Left hindlimb (tissue), 1 donor: ENCODE measurements at regions not wholly inside any gene's neighbourhood (a gene's known extent, or its start where the extent isn't known, plus 50 kb on each side); places are given as distances from the start of the nearest gene placed in this dataset.
"Not testable (repeated sequence)": the region's sequence is repeated elsewhere in the genome, so short reads cannot be mapped to it uniquely, and the experiment has no call there.

Source experiments
- DNase-seq: peaks from one replicate; pipeline ENCODE4 v3.0.0-alpha.2; 2018

- no peak for DNase-seq
Observed at GRCh38 chr13:40345654-40346372, 320.6 kb downstream of the FOXO1 start.

GRCh38 chr13:40346592-40346991 is 319.8 kb downstream of the FOXO1 start:
- DNase-seq: no peak

GRCh38 chr13:40348096-40348679 is 318.3 kb downstream of the FOXO1 start:
- DNase-seq: no peak

GRCh38 chr13:40350283-40350992 is 316.0 kb downstream of the FOXO1 start:
- DNase-seq: no peak

GRCh38 chr13:40351537-40352379 is 314.7 kb downstream of the FOXO1 start:
- no peak for DNase-seq

- peak; percentile 47 for DNase-seq
Observed at GRCh38 chr13:40352380-40352778, 314.1 kb downstream of the FOXO1 start.

GRCh38 chr13:40352802-40353562 is 313.5 kb downstream of the FOXO1 start:
- peak; percentile 69 for DNase-seq

GRCh38 chr13:40355126-40355724 is 311.2 kb downstream of the FOXO1 start:
- no peak for DNase-seq

- DNase-seq: no peak
Observed at GRCh38 chr13:40356011-40356410, 310.4 kb downstream of the FOXO1 start.

GRCh38 chr13:40356458-40356857 is 310.0 kb downstream of the FOXO1 start:
- not testable (repeated sequence) for DNase-seq

GRCh38 chr13:40362502-40362901 is 303.9 kb downstream of the FOXO1 start:
- DNase-seq: no peak

GRCh38 chr13:40363653-40364052 is 302.8 kb downstream of the FOXO1 start:
- DNase-seq: no peak

GRCh38 chr13:40366119-40366518 is 300.3 kb downstream of the FOXO1 start:
- no peak for DNase-seq

GRCh38 chr13:40368127-40368891 is 298.1 kb downstream of the FOXO1 start:
- DNase-seq: no peak

GRCh38 chr13:40370661-40371060 is 295.8 kb downstream of the FOXO1 start:
- no peak for DNase-seq

- no peak for DNase-seq
Observed at GRCh38 chr13:40371531-40372125, 294.8 kb downstream of the FOXO1 start.

GRCh38 chr13:40373608-40374007 is 292.8 kb downstream of the FOXO1 start:
- not testable (repeated sequence) for DNase-seq

- DNase-seq: no peak
Observed at GRCh38 chr13:40375489-40376171, 290.8 kb downstream of the FOXO1 start.

GRCh38 chr13:40376296-40376849 is 290.1 kb downstream of the FOXO1 start:
- DNase-seq: no peak
